ENCODE measurements at regions not wholly inside any gene's neighbourhood (a gene's known extent, or its start where the extent isn't known, plus 50 kb on each side); places are given as distances from the start of the nearest gene placed in this dataset.

- TF ChIP-seq, protein P1, sequence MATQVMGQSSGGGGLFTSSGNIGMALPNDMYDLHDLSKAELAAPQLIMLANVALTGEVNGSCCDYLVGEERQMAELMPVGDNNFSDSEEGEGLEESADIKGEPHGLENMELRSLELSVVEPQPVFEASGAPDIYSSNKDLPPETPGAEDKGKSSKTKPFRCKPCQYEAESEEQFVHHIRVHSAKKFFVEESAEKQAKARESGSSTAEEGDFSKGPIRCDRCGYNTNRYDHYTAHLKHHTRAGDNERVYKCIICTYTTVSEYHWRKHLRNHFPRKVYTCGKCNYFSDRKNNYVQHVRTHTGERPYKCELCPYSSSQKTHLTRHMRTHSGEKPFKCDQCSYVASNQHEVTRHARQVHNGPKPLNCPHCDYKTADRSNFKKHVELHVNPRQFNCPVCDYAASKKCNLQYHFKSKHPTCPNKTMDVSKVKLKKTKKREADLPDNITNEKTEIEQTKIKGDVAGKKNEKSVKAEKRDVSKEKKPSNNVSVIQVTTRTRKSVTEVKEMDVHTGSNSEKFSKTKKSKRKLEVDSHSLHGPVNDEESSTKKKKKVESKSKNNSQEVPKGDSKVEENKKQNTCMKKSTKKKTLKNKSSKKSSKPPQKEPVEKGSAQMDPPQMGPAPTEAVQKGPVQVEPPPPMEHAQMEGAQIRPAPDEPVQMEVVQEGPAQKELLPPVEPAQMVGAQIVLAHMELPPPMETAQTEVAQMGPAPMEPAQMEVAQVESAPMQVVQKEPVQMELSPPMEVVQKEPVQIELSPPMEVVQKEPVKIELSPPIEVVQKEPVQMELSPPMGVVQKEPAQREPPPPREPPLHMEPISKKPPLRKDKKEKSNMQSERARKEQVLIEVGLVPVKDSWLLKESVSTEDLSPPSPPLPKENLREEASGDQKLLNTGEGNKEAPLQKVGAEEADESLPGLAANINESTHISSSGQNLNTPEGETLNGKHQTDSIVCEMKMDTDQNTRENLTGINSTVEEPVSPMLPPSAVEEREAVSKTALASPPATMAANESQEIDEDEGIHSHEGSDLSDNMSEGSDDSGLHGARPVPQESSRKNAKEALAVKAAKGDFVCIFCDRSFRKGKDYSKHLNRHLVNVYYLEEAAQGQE (IDR thresholded peaks at IDR 0.05; ENCODE audit: insufficient read depth in 1 of 2, low read depth in 2 of 2, low read length in 2 of 2), result no peak
- no peak for TF ChIP-seq SIN3A (IDR thresholded peaks at IDR 0.05; ENCODE audit: borderline replicate concordance, insufficient read depth, low read length)
- no peak for TF ChIP-seq FOXP2 (optimal IDR thresholded peaks at IDR 0.05; ENCODE audit: borderline replicate concordance, extremely low read depth, extremely low read length, insufficient read depth)
- TF ChIP-seq POLR2AphosphoS5 (IDR thresholded peaks at IDR 0.05; ENCODE audit: low read depth, low read length), result no peak
- no peak for TF ChIP-seq TAF1 (IDR thresholded peaks at IDR 0.05; ENCODE audit: borderline replicate concordance, insufficient read depth, low read length)
Observed at GRCh38 chr7:35405461-35405860, 151.6 kb upstream of the TBX20 start.

GRCh38 chr7:35401217-35401879 is 147.4 kb upstream of the TBX20 start:
- TF ChIP-seq, protein P1 (IDR thresholded peaks at IDR 0.05; ENCODE audit: insufficient read depth in 1 of 2, low read depth in 2 of 2, low read length in 2 of 2), result no peak
- TF ChIP-seq POLR2AphosphoS5 (IDR thresholded peaks at IDR 0.05; ENCODE audit: low read depth, low read length) (no peak), SIN3A (IDR thresholded peaks at IDR 0.05; ENCODE audit: borderline replicate concordance, insufficient read depth, low read length) (no peak), FOXP2 (optimal IDR thresholded peaks at IDR 0.05; ENCODE audit: borderline replicate concordance, extremely low read depth, extremely low read length, insufficient read depth) (no peak), TAF1 (IDR thresholded peaks at IDR 0.05; ENCODE audit: borderline replicate concordance, insufficient read depth, low read length) (no peak)

GRCh38 chr7:35399840-35400239 is 145.9 kb upstream of the TBX20 start:
- no peak for TF ChIP-seq POLR2AphosphoS5 (IDR thresholded peaks at IDR 0.05; ENCODE audit: low read depth, low read length)

DNA sequence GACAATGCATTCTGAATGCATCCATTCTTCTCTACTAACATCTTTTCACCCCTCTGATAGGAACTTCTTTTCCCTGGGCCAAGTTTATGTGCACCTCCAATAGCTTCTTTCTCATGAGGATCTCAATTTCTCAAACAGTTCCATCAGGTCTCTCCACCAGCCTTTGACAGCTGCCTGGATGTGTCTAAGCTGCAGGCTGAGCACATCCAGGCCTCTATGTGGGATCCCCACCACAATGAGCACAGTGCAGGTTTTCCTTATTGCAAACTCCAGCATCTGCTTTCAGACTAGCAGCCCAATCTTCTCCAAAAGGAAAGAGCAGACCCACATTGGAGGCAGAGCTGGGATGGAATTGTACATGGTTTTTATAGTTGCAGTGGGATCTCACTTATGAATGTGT is 145.3 kb upstream of the TBX20 start:
- no peak for TF ChIP-seq TAF1 (IDR thresholded peaks at IDR 0.05; ENCODE audit: borderline replicate concordance, insufficient read depth, low read length)
- TF ChIP-seq, protein P1 (IDR thresholded peaks at IDR 0.05; ENCODE audit: insufficient read depth in 1 of 2, low read depth in 2 of 2, low read length in 2 of 2), result no peak
- TF ChIP-seq POLR2AphosphoS5 (IDR thresholded peaks at IDR 0.05; ENCODE audit: low read depth, low read length), result no peak
- TF ChIP-seq SIN3A (IDR thresholded peaks at IDR 0.05; ENCODE audit: borderline replicate concordance, insufficient read depth, low read length), result no peak
- no peak for TF ChIP-seq FOXP2 (optimal IDR thresholded peaks at IDR 0.05; ENCODE audit: borderline replicate concordance, extremely low read depth, extremely low read length, insufficient read depth)

- no peak for TF ChIP-seq SIN3A (IDR thresholded peaks at IDR 0.05; ENCODE audit: borderline replicate concordance, insufficient read depth, low read length)
- TF ChIP-seq FOXP2 (optimal IDR thresholded peaks at IDR 0.05; ENCODE audit: borderline replicate concordance, extremely low read depth, extremely low read length, insufficient read depth), result no peak
- TF ChIP-seq POLR2AphosphoS5 (IDR thresholded peaks at IDR 0.05; ENCODE audit: low read depth, low read length), result no peak
- TF ChIP-seq, protein P1 (IDR thresholded peaks at IDR 0.05; ENCODE audit: insufficient read depth in 1 of 2, low read depth in 2 of 2, low read length in 2 of 2), result no peak
- TF ChIP-seq TAF1 (IDR thresholded peaks at IDR 0.05; ENCODE audit: borderline replicate concordance, insufficient read depth, low read length), result no peak
Observed at GRCh38 chr7:35398518-35398917, 144.6 kb upstream of the TBX20 start.
